HG02798 (cell line): ENCODE measurements at regions not wholly inside any gene's neighbourhood (a gene's known extent, or its start where the extent isn't known, plus 50 kb on each side); places are given as distances from the start of the nearest gene placed in this dataset.
A peak's percentile ranks its signal among the peaks of the same experiment; 100 is the strongest.
"Not testable (repeated sequence)": the region's sequence is repeated elsewhere in the genome, so short reads cannot be mapped to it uniquely, and the experiment has no call there.

Source experiments
- ATAC-seq: cut with Tn5 transposase; IDR thresholded peaks from one replicate; pipeline ENCODE4 v1.9.1; 2021; ENCODE audit warnings: mild to moderate bottlenecking; ENCODE audit not compliant: unreplicated experiment, poor library complexity

DNA sequence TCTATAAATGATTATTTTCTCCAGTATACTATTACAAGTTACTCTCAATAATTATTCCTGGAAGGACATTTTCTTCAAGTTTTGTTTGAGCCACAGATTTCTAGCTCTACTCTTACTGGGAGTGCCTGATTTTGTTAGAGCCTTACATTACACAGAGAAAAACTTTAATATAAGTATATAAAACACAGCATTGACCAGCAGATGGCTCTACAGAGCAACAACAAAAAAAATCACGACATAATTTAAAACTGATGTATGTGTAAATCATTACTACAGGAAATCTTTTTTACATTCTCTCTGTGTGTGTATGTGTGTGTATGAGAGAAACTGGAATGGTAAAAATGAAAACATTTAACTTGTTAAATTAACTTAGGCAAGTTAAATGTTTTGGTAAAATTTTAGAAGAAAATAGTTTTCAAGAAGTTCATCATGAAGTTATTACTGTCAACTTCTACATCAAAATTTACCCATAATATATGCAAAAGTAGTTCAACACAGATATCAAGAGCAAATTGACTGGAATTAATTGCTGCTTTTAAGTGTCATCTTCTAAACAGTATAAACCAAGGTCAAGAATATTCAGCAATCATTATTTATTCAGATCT is 103.3 kb downstream of the MDH1 start:
- no peak for ATAC-seq

DNA sequence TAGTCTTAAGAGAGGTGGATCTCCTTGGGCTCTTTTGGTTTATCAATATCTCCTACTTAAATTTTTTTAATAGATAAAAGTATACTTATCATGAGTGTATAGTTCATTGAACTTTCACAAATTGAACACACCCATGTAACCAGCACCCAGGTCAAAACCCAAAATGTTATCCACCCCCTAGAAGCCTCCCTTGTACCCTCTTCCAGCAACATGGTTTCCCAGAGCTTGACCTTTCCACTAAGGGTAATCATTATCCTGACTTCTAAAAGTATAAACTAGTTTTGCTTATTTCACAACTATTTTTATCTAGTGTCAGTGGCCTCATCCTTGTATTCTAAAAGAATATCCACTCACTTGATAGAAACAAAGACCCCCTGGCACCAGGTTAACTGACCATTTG is 106.8 kb downstream of the MDH1 start:
- ATAC-seq = no peak

DNA sequence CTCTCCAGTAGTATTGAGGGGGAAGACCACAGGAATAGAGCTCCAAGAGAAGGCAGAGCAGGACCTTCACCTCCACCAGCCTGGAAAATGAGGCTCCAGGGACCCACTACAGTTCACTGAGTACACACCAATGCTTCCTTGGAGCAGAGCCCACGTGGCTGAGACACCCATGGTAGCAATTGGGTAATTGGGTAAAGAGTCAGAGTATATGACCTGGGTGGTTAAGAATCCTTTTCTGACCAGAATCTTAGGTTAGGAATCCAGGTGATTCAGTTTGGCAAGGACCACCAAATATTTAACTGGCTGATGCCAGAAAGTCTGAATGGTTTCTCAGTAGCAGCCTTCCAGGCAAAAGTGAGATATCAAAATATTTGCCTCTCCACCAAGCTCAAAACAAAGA is 107.7 kb downstream of the MDH1 start:
- ATAC-seq = no peak

DNA sequence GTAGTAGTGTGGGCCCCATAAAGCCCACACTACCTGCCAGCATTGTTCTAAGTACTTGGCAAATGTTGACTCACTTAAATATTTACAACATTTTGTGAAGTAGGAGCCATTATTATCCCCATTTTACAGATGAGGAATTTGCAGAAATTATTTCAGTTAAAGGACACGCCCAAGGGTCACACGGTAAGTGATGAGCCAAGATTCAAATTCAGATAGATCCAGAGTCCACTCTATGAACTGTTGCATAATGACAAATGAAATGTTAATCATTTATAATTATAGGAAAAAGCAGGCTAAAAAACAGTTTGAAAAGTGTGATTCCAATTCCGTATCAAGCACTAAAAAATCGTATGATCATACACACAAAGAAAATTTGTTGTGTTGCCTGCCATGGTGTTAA is 108.4 kb downstream of the MDH1 start:
- no peak for ATAC-seq

DNA sequence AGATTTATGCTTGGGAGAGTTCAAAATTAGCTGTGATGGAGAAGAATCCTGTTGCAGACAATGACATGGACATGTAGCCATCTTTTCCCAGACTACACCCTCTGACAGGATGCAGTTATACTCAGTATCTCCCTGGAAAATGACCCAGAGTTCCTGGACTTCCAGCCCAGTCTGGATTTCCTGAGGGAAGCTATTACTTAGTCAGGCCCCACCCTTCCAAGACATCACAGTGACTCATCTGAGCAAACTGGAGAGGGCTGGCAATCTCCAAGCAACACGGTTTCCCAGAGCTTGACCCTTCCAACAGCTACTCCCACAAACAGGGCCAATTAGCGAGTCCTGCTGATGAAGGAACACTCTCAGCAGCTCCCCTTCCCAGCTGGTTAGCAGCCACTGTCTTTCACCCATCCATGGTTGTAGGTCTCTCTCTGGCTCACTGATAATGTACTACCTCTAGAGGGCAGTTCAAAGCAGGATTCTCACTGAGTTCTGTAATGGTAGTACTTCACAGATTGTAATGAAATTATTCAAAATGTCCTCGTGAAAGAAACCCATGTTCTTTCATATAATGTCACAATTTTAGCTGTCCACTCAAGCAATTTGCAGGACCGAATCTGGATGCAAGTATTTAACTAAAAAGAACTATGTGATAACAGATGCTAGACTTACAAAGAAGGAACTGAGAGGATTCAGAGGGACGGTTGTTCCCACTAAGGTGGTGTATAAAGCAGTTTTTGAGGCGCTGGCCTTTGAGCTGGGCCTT is 110.2 kb downstream of the MDH1 start:
- ATAC-seq = peak; percentile 87

DNA sequence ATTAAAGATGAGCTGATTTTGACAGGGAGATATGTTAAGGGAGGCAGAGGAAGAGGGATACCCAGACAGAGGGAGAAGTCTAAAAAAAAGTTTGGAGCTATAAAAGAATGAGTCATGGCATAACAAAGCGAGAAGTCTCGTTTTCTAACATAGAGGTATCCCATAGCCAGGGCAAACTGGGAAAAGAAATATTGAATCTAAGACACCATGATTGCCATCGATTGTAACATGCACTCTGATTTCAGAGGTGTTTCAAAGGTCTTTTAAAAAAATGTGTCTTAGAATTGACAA is 110.7 kb downstream of the MDH1 start:
- ATAC-seq = no peak

DNA sequence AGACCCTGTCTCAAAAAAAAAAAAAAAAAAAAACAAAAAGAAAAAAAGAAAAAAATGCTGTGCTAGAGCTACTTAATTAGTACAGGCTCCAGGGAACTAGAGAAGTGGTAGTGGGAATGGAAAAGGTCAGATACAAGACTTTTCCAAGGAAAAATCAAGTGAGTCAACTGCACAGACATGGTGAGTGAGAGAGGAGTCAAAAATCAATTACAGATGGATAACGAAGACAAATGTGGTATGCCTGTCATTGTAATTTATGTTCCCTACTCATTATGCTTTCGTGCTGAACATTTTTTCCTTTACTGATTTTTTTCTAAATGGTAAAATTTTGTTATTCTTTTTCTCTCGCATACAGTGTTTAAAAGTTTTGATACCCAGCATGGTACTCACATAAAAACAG is 111.5 kb downstream of the MDH1 start:
- no peak for ATAC-seq

DNA sequence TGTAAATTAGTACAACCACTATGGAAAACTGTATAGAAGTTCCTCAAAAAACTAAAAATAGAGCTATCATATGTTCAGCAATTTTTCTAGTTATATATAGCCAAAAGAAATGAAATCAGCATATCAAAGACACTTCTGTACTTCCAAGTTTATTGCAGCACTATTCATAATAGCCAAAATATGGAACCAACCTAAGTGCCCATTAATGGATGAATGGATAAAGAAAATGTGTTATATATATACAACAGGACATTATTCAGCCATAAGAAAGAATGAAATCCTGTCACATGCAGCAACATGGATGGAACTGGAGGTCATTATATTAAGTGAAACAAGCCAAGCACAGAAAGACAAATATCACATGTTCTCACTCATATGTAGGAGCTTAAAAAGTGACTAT is 112.6 kb downstream of the MDH1 start:
- ATAC-seq = no peak

DNA sequence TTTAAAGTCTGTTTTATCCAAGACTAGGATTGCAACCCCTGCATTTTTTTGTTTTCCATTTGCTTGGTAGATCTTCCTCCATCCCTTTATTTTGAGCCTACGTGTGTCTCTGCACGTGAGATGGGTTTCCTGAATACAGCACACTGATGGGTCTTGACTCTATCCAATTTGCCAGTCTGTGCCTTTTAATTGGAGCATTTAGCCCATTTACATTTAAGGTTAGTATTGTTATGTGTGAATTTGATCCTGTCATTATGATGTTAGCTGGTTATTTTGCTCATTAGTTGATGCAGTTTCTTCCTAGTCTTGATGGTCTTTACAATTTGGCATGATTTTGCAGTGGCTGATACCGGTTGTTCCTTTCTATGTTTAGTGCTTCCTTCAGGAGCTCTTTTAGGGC is 117.3 kb downstream of the MDH1 start:
- ATAC-seq = not testable (repeated sequence)

DNA sequence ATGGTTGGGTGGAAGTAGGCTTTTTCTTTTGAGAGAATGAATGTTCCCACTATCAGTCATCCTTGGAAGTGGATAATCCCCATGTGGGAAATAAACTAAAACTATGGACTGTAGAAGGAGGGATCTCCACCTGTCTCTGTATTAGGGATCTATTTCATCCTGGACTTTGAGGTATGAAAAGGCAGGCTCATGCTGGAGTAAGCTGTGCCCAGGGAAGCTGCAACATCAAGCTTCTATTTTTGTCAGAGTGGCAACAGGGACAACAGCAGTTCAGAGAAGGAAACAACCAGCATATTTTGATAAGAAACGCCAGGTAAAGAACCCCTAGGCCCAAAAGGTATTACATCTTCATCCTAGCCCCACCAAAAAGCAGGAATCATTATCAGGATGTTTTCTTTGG is 122.0 kb downstream of the MDH1 start:
- no peak for ATAC-seq

DNA sequence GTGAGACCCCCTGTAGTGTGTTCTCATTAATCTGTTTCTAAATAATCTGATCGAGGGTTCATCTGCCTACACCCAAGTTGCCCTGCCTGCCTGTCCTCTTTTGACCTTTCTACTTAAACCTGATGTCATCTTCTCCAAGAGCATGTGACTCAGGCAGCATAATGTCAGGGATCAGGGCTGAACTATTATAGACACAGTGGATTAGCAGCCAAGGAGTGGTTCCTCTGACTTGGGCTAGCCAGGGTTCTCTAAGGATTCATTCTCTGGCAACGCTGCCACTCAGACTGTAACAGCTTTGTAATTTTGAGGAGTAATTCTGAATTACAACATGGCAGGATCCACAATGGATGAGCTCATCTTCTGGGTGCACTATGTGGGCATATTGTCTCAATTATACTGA is 124.0 kb downstream of the MDH1 start:
- ATAC-seq = no peak

DNA sequence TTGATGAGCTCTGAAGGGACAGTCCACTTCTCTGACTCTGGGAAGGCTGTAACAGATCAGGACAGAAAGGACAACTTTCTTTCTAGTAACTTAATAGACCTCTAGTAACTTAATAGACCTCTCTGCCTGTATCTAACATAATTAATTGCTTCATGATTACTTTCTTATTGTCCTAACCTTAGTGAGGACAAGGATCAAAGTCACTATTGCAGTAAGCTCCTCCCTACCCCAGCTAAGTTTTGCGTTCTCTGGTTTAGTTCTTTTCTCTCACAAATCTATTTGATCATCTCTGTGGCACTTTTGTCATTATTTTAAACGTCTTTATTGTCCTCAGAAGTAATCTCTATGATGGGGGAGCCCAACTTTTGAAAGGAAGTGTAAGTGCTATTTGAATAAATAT is 125.5 kb upstream of the UGP2 start:
- no peak for ATAC-seq

DNA sequence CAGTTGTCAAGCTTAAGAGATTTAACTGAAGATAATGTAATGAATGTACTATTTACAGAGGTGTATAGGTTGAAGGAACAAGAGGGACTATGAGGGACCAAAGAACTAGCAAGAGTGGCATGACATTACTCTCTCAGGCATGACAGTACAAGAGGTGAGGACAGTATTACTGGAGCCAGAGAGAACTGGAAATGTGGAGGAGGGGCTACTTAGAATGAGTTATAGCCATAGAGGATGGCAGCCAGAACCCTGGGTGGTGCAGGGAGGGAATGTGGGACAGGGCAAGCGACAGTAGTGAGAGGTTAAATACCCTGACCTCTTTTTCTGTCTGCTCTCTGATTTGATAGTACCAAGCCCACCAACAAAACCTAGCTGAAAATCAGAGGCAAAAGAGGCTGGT is 122.6 kb upstream of the UGP2 start:
- ATAC-seq = no peak

DNA sequence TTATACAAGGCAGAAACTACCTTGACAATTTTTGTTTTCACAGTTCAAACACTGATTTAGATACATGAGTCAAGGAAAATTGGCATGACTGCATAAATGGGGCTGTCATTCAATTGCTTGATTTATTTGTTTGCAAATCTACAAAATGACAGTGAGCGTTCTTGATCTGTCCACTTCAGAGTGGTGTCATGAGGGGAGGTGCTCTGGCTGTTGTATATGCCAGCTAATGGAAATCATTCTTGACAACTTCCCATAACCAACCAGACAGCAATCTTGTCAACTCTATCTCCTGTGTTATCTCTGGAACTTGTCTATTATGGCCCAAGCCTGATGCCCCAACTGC is 120.6 kb upstream of the UGP2 start:
- no peak for ATAC-seq

DNA sequence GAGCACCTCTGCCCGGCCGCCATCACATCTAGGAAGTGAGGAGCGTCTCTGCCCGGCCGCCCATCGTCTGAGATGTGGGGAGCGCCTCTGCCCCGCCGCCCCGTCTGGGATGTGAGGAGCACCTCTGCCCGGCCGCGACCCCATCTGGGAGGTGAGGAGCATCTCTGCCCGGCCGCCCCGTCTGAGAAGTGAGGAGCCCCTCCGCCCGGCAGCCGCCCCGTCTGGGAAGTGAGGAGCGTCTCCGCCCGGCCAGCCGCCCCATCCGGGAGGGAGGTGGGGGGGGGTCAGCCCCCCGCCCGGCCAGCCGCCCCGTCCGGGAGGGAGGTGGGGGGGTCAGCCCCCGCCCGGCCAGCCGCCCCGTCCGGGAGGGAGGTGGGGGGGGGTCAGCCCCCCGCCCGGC is 119.4 kb upstream of the UGP2 start:
- ATAC-seq = not testable (repeated sequence)

DNA sequence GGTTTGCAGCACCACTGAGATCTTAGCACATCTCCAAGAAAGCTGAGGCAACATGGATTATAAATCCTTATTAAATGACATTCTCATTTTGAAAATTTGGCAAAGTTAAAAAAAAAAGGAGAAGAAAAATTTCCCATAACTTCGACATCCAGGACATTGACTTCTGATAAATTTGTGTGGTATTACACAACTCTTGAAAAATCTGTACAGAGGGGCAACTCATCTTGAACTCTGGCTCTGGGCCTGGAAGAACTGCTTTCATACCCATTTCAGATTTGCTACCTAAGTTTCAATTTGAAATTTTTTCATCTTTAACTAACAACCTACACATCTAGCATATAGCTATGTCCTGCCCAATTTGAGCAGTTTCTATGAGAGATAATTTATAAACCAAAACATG is 118.0 kb upstream of the UGP2 start:
- ATAC-seq = no peak

DNA sequence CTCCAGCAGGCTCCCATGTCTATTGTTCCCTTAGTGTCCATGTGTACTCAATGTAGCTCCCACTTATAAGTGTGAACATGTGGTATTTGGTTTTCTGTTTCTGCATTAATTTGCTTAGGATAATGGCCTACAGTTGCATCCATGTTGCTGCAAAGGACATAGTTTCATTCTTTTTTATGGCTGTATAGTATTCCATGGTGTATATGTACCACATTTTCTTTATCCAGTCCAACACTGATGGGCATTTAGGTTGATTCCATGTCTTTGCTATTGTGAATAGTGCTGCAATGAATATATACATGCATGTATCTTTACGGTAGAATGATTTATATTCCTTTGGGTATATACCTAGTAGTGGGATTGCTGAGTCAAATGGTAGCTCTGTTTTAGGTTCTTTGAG is 116.5 kb upstream of the UGP2 start:
- ATAC-seq = not testable (repeated sequence)

DNA sequence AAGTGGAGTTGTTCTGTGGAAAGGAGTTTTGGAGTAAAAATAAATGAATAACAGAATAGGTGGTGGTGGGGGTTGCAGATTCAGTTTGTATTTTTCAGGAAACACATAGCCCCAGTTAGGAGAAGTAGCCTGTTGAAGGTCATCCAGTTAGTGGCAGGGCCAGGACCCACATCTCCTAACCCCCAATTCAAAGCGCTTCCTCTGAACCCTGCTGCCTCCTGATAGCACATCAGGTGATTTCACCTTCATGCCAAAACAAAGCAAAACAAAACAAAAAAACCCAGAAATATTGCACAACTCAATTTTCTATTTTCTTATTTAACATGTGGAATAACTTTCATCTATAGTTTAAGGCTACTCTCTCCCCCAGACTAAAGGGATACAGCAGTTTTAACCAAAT is 112.3 kb upstream of the UGP2 start:
- no peak for ATAC-seq

DNA sequence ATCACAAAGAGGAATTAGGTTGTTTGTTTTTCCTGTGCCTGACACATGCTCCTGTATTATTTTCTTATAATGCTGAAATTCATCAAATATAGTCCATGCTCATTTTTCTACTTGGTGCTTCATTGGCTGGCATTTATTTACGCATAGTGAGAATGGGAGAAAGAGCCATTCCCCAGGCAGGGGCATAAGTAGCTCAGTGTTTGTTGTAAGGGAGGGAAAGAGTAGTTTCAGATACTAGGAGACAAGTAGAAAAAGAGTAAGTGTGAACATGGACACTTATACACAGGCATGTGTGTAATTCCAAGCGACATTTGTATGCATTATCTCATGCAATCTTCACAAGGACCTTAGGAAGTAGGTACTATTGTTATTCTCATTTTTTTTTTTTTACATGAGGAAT is 111.9 kb upstream of the UGP2 start:
- ATAC-seq = no peak

DNA sequence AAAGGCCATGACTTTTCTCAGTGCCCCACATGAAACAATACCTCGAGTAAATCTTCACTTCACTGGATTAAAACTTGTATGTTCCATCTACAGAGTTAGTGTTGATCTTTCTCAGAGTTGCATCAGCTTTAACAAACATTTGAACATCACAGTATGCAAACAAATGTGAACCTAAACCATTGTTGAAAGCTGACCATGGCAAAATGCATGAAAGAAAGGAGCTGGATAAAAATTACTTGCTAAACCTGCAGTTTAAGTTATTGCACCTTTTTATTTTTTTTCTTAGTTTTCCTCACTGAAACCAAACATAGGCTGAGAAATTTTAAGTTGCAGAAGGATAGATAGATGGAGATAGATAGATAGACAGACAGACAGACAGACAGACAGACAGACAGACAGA is 107.2 kb upstream of the UGP2 start:
- no peak for ATAC-seq

DNA sequence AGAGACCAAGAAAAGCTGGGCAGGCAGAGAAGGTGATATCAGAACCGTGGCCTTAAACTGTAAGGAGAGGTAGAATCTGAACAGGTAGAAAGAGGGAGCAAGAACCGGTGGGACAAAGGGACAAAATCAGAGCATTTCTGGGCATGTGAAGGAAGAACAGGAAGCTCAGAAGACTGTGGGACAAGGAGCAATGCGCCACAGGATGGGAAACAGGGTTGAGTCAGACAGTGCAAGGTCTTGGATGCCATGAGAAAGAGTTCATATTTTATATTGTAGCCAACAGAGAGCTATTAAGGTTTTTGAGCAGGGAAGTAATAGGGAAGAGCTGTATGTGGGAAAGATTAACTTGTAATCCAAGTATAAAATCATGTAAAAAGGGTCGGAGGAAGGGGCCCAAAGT is 106.4 kb upstream of the UGP2 start:
- ATAC-seq = no peak

DNA sequence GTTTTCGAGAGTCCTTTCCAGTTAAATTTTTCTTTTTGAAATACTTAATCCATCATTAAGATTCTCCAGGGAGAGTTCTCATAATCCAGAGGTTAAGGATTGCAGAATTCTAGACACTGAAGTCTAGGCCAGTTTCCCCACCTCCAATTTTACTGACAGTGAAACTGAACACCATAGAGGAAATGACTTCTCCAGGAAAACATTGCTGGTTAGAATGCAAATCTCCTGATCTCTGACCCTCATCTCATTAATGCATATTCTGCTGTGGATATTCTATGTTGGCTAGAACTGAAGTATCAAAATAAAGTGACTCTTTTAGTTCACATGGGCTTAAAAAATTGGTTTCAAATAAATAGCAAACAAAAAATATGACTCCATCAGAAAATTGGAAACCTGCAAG is 105.8 kb upstream of the UGP2 start:
- no peak for ATAC-seq

DNA sequence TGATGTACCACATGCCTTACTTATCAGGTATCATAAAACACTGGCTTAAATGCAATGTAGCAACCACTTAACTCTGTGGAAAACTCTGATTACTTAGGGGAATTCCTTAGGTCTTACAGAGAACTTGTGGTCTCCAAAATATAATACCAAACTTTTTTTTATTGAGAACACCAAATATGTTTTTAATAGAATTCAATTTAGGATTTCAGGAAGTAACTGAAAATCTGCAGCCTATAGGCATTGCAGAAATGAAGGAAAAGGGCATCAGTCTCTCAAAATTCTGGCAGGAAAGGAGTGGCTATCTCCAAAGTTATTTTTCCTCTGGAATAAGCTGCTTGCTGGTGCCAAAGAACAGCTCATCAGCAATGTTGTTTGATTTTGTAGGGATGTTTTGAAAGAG is 105.3 kb upstream of the UGP2 start:
- ATAC-seq = no peak
